DMS53 treated with DMSO at 0.1 percent for 48 hours (cell line): ENCODE measurements at regions not wholly inside any gene's neighbourhood (a gene's known extent, or its start where the extent isn't known, plus 50 kb on each side); places are given as distances from the start of the nearest gene placed in this dataset.
"Not testable (repeated sequence)": the region's sequence is repeated elsewhere in the genome, so short reads cannot be mapped to it uniquely, and the experiment has no call there.

ENCODE experiments used
- DNase-seq: peaks from one replicate; lab custom pipeline; 2025; ENCODE audit not compliant: unreplicated experiment; lab: John Stamatoyannopoulos, UW

DNA sequence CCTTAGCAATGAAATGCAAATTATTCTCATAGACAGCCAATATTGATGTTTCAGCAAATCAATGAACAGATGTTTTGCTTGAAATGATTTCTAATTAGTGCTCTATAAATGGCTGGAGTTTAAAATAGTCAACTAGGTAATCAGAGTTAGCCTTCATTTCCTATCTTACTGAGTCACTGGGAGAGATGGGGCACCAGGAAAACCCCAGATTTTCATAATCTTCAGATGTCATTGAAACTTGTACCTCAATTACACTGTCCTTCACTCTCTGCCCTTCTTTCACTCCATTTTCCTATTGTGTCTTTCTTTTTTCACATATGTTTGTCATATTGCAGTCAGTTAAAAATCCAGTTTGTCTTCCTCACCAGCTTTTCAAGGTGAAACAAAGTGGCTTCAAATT, 92.7 kb downstream of the C12orf75 start:
- DNase-seq = no peak

DNA sequence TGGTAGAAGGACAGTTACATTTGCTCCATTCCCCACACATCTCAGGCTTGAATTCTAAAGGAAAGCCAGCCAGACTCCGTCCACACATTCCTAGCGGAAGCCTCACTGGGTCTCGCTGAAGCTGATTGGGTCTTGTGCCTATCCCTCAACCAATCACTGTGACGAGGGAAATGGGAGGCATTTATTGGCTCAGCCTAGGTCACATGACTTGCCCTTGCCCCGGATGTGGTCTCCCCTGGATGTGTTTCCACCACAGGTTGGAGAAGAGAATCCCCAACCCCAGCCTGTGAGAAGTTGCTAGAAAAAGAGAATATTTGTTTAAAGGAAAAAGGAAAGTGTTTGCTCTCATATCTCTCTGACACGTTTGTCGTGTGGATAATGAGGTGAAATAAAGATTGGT, 93.4 kb downstream of the C12orf75 start:
- no peak for DNase-seq

DNA sequence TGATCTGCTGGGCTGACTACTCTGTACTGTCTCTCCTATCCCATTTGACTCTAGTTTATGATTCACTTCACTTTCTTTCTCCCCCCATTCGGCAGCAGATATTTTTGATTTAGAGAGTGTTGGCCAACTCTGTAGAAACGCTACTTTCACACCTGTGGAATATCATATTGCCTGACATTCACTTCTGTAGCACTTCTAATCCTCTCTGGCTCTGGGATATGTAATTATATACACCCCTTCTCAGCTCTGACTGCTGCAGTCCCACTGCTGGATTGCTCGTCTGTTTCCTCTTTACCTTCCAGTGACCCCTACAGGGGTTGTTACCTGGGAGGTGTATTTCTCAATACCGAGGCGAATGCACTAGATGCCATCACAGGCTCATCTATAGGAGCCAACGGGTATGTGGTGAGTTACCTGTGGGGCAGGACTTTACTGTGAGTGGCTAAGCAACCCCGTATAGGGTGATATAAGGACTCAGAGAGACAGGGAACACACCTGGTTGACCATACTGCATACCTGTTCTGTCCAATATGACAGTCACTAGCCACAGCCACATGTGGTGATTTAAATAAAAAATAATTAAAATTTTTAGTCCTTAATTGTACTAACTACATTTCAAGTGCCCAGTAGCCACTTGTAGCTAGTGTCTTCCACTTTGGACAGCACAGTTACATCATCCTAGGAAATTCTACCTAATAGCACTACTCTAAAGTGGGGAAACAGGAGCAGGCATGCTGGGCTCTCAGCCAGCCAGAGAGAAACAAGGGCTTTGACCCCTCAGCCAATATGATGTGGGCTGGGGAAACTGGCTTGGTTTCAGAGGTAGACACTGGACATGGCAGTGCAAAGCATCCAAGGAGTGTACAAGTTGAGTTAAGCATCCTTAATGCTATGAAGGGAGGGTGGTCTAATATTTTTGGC, 95.0 kb downstream of the C12orf75 start:
- DNase-seq = no peak

GRCh38 chr12:105426766-105427165, 96.3 kb downstream of the C12orf75 start:
- DNase-seq = peak; percentile 25

GRCh38 chr12:105427883-105428282, 97.4 kb downstream of the C12orf75 start:
- no peak for DNase-seq

GRCh38 chr12:105428793-105429395, 98.4 kb downstream of the C12orf75 start:
- DNase-seq = no peak

DNA sequence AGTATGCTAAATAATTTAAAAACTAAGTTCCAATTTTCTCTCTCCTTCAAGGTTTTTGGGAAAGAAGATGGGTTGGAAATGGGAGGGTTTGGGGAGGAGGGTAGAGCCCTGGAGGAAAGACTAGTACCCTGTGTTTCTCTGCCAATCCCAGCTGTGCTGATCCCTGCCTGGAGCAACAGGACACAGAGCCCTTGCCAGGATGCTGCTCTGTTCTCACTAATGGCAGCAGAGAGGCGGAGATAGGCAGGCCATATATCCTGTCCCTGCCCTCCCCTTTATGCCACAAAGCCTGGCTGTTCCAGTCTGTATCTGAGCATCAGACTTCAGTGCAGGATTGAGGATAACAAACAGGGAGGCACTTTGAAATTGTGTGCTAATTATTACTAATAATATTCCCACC, 99.0 kb downstream of the C12orf75 start:
- DNase-seq = no peak

DNA sequence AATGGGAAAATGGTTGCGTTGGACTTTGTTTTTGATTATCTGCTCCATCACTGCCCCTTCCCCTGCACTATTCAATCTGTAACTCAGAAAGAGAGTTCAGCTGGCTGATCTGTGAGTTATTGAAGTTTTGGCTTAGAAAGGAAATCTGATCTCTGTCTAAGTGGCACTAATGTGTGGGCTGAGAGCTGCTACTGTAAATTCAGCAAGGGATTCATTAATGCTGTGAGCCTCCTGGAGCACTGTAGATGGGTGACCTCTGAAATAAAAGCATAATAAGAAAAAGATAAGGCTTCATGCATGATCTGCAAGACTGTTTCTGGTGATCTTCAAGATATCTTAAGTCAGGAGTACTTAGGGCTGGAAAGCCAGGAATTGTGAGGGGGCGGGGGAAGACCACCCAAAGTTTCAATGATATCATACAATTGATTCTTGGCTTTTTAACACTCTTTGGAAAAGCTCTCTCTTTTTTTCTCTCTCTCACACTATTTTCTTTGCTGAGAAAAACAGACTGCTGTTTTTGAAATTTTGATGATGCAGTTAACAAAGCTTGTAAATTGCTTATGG, 101.1 kb downstream of the C12orf75 start:
- no peak for DNase-seq

DNA sequence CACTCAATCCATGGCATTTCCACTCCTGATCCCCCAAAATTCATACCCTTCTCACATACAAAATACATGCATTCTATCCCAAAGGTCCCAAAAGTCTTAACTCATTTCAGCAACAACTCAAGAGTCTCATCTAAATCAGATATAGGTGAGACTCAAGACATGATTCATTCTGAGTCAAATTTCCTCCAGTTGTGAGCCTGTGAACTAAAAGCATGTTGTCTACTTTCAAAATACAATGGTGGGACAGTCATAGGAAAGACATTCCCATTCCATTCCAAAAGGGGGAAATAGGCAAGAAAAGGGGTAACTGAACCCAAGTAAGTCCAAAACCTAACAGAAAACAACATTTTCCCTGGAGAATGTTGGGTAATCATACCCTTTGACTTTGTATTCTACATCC, 103.3 kb downstream of the C12orf75 start:
- DNase-seq = no peak

- no peak for DNase-seq
Measured at GRCh38 chr12:105436636-105437035, 106.1 kb downstream of the C12orf75 start.

DNA sequence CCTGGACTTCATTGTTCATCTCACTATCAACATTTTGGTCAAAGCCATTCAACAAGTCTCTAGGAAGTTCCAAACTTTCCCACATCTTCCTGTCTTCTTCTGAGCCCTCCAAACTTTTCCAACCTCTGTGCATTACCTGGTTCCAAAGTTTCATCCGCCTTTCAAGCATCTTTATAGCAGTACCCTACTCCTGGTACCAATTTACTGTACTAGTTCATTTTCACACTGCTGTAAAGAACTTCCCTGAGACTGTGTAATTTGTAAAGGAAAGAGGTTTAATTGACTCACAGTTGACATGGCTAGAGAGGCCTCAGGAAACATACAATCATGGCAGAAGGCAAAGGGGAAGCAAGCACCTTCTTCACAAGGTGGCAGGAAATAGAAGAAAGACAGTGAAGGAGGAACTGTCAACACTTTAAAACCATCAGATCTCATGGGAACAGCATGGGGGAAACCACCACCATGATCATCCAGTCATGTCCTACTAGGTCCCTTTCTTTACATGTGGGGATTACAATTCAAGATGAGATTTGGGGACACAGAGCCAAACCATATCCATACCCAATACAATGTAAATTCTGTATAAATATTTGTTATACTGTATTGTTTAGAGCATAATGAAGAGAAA, 109.7 kb downstream of the C12orf75 start:
- no peak for DNase-seq

DNA sequence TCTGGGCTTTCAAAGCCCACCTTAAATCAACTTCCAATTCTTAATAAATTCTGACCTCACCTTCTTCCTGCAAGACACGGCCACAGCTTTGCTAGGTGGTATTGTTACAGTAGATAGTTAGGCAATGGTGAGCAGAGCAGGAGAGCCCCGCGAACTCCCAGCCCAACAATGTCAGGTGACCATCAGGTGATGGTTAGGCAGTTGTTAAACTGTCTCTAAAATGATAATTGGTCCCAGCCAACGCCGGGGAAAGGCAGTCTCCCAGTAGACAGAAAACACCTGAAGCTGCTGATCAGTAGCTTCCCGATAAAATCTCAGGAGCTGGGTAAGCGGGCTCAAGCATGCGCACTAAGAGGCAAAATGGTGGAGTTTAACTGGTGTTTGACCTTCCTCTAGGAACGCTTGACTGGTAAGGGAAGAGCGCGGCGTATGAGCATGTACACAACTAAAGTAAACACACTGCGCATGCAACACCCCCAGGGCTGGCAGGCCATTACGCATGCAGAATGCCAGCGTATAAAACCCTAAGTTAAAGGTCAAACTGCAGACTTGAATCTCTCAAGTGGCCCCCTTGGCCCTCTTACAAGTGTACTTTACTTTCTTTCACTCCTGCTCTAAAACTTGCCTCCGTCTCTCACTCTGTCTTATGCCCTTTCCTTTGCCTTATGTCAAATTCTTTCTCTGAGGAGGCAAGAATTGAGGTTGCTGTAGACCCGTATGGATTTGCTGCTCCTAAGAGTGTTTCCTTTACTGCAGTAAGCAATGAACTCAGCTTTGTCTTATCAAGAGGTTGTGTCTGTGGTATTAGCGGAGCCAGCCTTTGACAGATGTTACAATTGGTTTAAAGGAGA, 113.5 kb downstream of the C12orf75 start:
- peak; percentile 92 for DNase-seq

DNA sequence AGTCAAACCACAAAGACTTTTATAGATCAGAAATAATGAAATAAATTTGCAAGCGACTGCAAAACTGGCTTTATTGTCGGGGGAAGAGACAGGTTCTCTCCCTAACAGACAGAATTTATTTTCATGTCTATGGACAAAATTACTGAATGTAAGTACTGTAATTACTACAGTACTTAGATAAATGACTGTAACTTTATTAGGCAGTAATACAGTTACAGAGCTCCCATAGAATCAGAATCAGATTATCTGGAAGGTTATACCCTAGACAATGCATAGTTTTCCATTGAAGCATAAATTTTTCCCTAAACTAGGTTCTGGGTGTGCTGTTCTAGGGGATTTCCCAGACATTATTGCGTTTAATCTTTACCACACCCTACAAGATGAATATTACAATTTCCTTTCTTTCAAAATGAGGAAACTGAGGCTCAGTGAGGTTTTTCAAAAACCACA, 114.2 kb downstream of the C12orf75 start:
- DNase-seq = no peak

GRCh38 chr12:105445249-105445648, 114.8 kb downstream of the C12orf75 start:
- DNase-seq = no peak

- no peak for DNase-seq
Measured at GRCh38 chr12:105445649-105446048, 115.2 kb downstream of the C12orf75 start.

- DNase-seq = not testable (repeated sequence)
Measured at GRCh38 chr12:105446460-105446859, 116.0 kb downstream of the C12orf75 start.

DNA sequence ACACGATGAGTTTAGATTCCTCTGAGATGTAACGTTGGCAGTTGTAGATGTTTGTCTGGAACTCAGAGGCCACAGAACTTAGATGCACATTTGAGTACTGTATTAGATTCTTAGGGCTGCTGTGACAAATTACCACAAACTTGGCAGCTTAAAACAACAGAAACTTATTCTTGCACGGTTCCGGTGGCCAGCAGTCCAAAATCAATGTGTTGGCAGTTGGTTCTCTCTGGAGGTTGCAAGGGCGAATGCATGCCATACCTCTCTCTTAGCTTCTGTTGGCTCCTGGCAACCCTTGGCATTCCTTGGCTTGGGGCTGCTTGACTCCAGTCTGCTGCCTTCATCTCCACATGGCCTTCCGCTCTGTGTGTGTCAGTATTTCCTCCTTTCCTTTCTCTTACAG, 118.9 kb downstream of the C12orf75 start:
- no peak for DNase-seq

GRCh38 chr12:105451211-105451610, 120.7 kb downstream of the C12orf75 start:
- no peak for DNase-seq

- DNase-seq = no peak
Measured at GRCh38 chr12:105451798-105452197, 121.3 kb downstream of the C12orf75 start.

DNA sequence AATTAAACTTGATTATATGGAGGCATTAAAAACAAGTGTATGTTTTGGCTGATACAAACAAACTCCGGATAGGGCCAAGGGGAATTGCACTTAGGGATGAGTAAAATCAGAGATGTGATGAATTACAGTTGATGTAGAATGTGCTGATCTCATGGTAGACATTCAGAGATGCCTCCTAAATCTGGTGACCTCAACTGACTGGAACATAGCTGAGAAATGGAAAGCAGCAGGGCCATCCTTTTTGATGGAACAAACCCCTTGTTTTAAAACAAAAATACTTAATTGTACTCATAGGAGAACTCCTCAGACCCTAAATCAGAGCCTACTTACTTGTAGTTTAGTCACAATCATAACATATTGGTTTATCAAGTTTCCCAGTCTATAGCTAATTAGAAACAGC, 122.8 kb downstream of the C12orf75 start:
- DNase-seq = no peak

- DNase-seq = no peak
Measured at GRCh38 chr12:105454688-105455087, 124.2 kb downstream of the C12orf75 start.
